OCI-LY7 (cell line): ENCODE measurements at regions not wholly inside any gene's neighbourhood (a gene's known extent, or its start where the extent isn't known, plus 50 kb on each side); places are given as distances from the start of the nearest gene placed in this dataset.
"Not testable (repeated sequence)": the region's sequence is repeated elsewhere in the genome, so short reads cannot be mapped to it uniquely, and the experiment has no call there.

Experiments used
- CTCF ChIP-seq: fragments of 200-600 bp; sonication (generic); conservative IDR thresholded peaks from 2 replicates; pipeline ENCODE4 v1.5.1; 2014; ENCODE audit warnings: mild to moderate bottlenecking, antibody characterized with exemption, low read length, moderate library complexity, mixed read lengths
- EZH2phosphoT487 ChIP-seq: fragments of 200-600 bp; sonication (generic); IDR thresholded peaks from 2 replicates; pipeline ENCODE4 v1.6.1; 2018; ENCODE audit warnings: low read depth, borderline replicate concordance, mild to moderate bottlenecking, mixed run types, antibody characterized with exemption, low read length, moderate library complexity, mixed read lengths

GRCh38 chr1:121095014-121095413, 89.1 kb downstream of the FAM72B start:
- not testable (repeated sequence) for TF ChIP-seq CTCF, EZH2phosphoT487
